ENCODE measurements at regions not wholly inside any gene's neighbourhood (a gene's known extent, or its start where the extent isn't known, plus 50 kb on each side); places are given as distances from the start of the nearest gene placed in this dataset.

DNA sequence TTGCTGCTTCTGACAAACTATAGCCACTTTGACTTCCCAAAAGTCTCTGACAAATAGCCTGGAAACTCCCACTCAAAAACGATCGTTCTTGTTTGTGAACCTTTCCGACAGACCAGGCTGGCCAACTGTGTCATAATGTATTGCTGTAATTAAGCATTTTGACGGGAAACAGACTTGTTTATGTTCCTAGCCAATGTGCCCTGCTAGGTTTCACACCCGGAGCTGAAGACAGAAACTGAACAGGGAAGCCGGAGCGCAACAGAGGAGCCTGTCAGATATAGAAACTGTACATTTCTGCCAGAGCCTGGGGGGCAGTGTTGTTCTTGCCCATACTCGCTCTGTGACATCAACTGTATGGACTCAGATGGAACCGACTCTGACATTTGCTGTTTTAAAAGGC is 55.3 kb upstream of the C7orf33 start:
- Histone ChIP-seq H3K4me2 (ENCODE audit: low read length, poor library complexity, severe bottlenecking) (no peak overlapping the region), H2BK5ac (ENCODE audit: low read depth, low read length, poor library complexity, severe bottlenecking) (no peak overlapping the region), H2BK12ac (ENCODE audit: low read length in 2 of 2) (no peak overlapping the region)

DNA sequence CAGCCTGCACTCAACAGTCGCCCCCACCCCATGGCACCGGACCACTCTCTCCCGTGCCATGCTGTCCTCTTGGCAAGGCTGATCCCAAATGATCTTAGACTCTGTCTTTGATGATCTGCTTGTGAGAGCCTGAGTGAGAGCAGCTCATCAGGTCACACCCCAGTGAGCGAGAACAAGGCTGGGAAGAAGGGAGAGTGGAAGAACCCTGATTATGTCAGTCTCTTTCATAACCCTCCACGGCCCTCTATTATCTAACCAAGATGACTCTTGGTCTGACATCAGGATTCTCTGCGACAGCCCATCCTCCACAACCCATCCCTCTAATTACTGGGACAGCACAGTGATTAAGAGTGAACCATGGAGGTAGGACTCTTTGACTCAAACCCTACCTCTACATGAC is 53.1 kb upstream of the C7orf33 start:
- no peak for DNase-seq
- H4K8ac ChIP-seq (ENCODE audit: low read length): no peak overlapping the region
- 90% methylated on average over 5 of the region's 6 CpGs for WGBS

More for the DNA sequence above, 55.3 kb upstream of the C7orf33 start:
- H3K14ac ChIP-seq (ENCODE audit: low read length in 2 of 2): no peak overlapping the region
- no peak overlapping the region for H2AFZ ChIP-seq (ENCODE audit: low read depth, low read length)
- no peak overlapping the region for H3K4ac ChIP-seq (ENCODE audit: low read depth in 1 of 2, low read length in 2 of 2)
- no peak overlapping the region for H3K27ac ChIP-seq (ENCODE audit: low read length, poor library complexity, severe bottlenecking)
- peaks cover 2% of the 10 kb centered on the region for H3K4me1 ChIP-seq (ENCODE audit: control insufficient read depth, insufficient read depth, low read depth, low read length)
- H3K27me3 ChIP-seq (ENCODE audit: control insufficient read depth in 1 of 2, insufficient read depth in 1 of 2, low read length in 2 of 2): no peaks in the 10 kb centered on the region
- H3K18ac ChIP-seq (ENCODE audit: low read depth in 1 of 2, low read length in 2 of 2): no peak overlapping the region
- H3K79me1 ChIP-seq (replicated peaks; ENCODE audit: low read length, poor library complexity, severe bottlenecking): no peaks in the 10 kb centered on the region
- no peak overlapping the region for H2BK15ac ChIP-seq (ENCODE audit: low read depth, poor library complexity, severe bottlenecking)
- H4K91ac ChIP-seq (ENCODE audit: low read length): no peak overlapping the region
- H3K23ac ChIP-seq (ENCODE audit: low read length in 2 of 2): no peak overlapping the region
- peak; percentile 30 for DNase-seq
- no peaks in the 10 kb centered on the region for H3K36me3 ChIP-seq (ENCODE audit: control insufficient read depth in 1 of 2, insufficient read depth in 2 of 2, low read depth in 1 of 2, low read length in 2 of 2)
- H3K9ac ChIP-seq (ENCODE audit: low read length): peak overlapping the region; percentile 2
- H2AK5ac ChIP-seq (ENCODE audit: low read length, severe bottlenecking): no peak overlapping the region
- peak overlapping the region in 1 of 2 experiments; percentile 46 for H3K4me3 ChIP-seq (ENCODE audit: insufficient read depth in 1 of 2, low read depth in 1 of 2, low read length in 2 of 2)
- WGBS: 3% methylated on average over 9 of the region's 9 CpGs
- H4K8ac ChIP-seq (ENCODE audit: low read length): no peak overlapping the region
- no peak overlapping the region for H2BK120ac ChIP-seq (ENCODE audit: low read depth, low read length)
- no peaks in the 10 kb centered on the region for H3K9me3 ChIP-seq (ENCODE audit: control insufficient read depth, low read length)

DNA sequence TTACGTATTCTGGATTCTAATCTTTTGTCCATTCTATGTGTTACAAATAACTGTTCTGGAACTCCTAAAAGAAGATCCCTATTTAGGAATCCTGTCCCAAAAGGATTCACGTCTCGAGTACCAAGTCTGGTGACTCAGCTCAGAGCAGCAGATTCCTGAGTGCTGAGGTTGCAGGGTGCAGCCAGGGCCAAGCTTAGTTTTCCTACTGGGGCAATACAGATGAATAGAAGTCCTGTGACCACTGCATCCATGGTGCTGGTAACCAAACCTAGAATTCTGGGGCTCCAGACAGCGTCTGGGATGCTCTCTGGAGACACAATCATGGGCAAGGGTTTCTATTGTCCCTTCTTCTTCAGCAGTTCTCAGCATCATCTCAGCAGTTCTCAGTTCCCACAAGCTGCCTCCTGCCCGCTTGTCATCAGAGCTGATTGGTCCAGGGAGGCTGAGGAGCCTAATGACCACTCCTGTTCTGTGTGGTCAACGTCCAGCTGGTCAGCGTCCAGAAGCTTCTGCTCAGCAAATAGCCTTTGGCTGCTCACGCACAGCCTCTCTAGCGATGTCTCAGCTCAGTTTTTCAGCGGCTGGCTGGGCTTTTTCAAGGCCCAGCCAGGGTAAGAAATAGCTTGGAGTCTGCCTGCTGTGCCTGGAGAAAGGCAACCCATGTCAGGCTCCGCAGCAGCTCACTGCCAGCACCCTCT is 50.4 kb upstream of the C7orf33 start:
- H2BK12ac ChIP-seq (ENCODE audit: low read length in 2 of 2): no peak overlapping the region
- H2AK5ac ChIP-seq (ENCODE audit: low read length, severe bottlenecking): no peak overlapping the region
- 57% methylated on average over 11 of the region's 11 CpGs for WGBS
- H4K8ac ChIP-seq (ENCODE audit: low read length): no peak overlapping the region
- no peak overlapping the region for H4K91ac ChIP-seq (ENCODE audit: low read length)
- H3K18ac ChIP-seq (ENCODE audit: low read depth in 1 of 2, low read length in 2 of 2): no peak overlapping the region
- H3K79me1 ChIP-seq (replicated peaks; ENCODE audit: low read length, poor library complexity, severe bottlenecking): no peaks in the 10 kb centered on the region
- no peaks in the 10 kb centered on the region for H3K27me3 ChIP-seq (ENCODE audit: control insufficient read depth in 1 of 2, insufficient read depth in 1 of 2, low read length in 2 of 2)
- H3K4me1 ChIP-seq (ENCODE audit: control insufficient read depth, insufficient read depth, low read depth, low read length): peaks cover 5% of the 10 kb centered on the region
- H3K23ac ChIP-seq (ENCODE audit: low read length in 2 of 2): no peak overlapping the region
- H3K9ac ChIP-seq (ENCODE audit: low read length): peak overlapping the region; percentile 93
- no peak overlapping the region for H2AFZ ChIP-seq (ENCODE audit: low read depth, low read length)
- no peak overlapping the region for H2BK15ac ChIP-seq (ENCODE audit: low read depth, poor library complexity, severe bottlenecking)
- no peak overlapping the region for H2BK120ac ChIP-seq (ENCODE audit: low read depth, low read length)
- H3K4ac ChIP-seq (ENCODE audit: low read depth in 1 of 2, low read length in 2 of 2): no peak overlapping the region
- H3K36me3 ChIP-seq (ENCODE audit: control insufficient read depth in 1 of 2, insufficient read depth in 2 of 2, low read depth in 1 of 2, low read length in 2 of 2): no peaks in the 10 kb centered on the region
- H3K27ac ChIP-seq (ENCODE audit: low read length, poor library complexity, severe bottlenecking): no peak overlapping the region
- H3K4me3 ChIP-seq (ENCODE audit: insufficient read depth in 1 of 2, low read depth in 1 of 2, low read length in 2 of 2): peak overlapping the region in 1 of 2 experiments; percentile 60
- no peak overlapping the region for H2BK5ac ChIP-seq (ENCODE audit: low read depth, low read length, poor library complexity, severe bottlenecking)
- no peaks in the 10 kb centered on the region for H3K9me3 ChIP-seq (ENCODE audit: control insufficient read depth, low read length)
- DNase-seq: peak; percentile 56
- H3K4me2 ChIP-seq (ENCODE audit: low read length, poor library complexity, severe bottlenecking): no peak overlapping the region
- H3K14ac ChIP-seq (ENCODE audit: low read length in 2 of 2): no peak overlapping the region

More for the DNA sequence above, 53.1 kb upstream of the C7orf33 start:
- Histone ChIP-seq H2BK5ac (ENCODE audit: low read depth, low read length, poor library complexity, severe bottlenecking) (no peak overlapping the region), H3K4me1 (ENCODE audit: control insufficient read depth, insufficient read depth, low read depth, low read length) (peaks cover 5% of the 10 kb centered on the region), H3K9me3 (ENCODE audit: control insufficient read depth, low read length) (no peaks in the 10 kb centered on the region), H3K18ac (ENCODE audit: low read depth in 1 of 2, low read length in 2 of 2) (no peak overlapping the region), H2AK5ac (ENCODE audit: low read length, severe bottlenecking) (no peak overlapping the region), H3K14ac (ENCODE audit: low read length in 2 of 2) (no peak overlapping the region), H2BK120ac (ENCODE audit: low read depth, low read length) (no peak overlapping the region), H2BK12ac (ENCODE audit: low read length in 2 of 2) (no peak overlapping the region), H2BK15ac (ENCODE audit: low read depth, poor library complexity, severe bottlenecking) (no peak overlapping the region), H2AFZ (ENCODE audit: low read depth, low read length) (no peak overlapping the region), H3K4me2 (ENCODE audit: low read length, poor library complexity, severe bottlenecking) (no peak overlapping the region), H3K4me3 (ENCODE audit: insufficient read depth in 1 of 2, low read depth in 1 of 2, low read length in 2 of 2) (no peak overlapping the region), H3K23ac (ENCODE audit: low read length in 2 of 2) (no peak overlapping the region), H3K27ac (ENCODE audit: low read length, poor library complexity, severe bottlenecking) (no peak overlapping the region), H3K4ac (ENCODE audit: low read depth in 1 of 2, low read length in 2 of 2) (no peak overlapping the region), H3K27me3 (ENCODE audit: control insufficient read depth in 1 of 2, insufficient read depth in 1 of 2, low read length in 2 of 2) (no peaks in the 10 kb centered on the region), H3K36me3 (ENCODE audit: control insufficient read depth in 1 of 2, insufficient read depth in 2 of 2, low read depth in 1 of 2, low read length in 2 of 2) (no peaks in the 10 kb centered on the region), H3K79me1 (replicated peaks; ENCODE audit: low read length, poor library complexity, severe bottlenecking) (no peaks in the 10 kb centered on the region), H4K91ac (ENCODE audit: low read length) (no peak overlapping the region), H3K9ac (ENCODE audit: low read length) (no peak overlapping the region)
